Peyer's patch (tissue), 4 donors: ENCODE measurements at regions not wholly inside any gene's neighbourhood (a gene's known extent, or its start where the extent isn't known, plus 50 kb on each side); places are given as distances from the start of the nearest gene placed in this dataset.

Experiments
- CTCF ChIP-seq, 6 experiments: fragments of 450-650 bp in 4 of 6; fragments of 200-600 bp in 2 of 6; sonication (generic) in 1 of 6; IDR thresholded peaks; one replicate each; pipeline ENCODE4 v1.5.1; 2017 to 2019; ENCODE audit warnings: antibody characterized with exemption in 6 of 6, mild to moderate bottlenecking in 3 of 6, moderate library complexity in 1 of 6
- POLR2A ChIP-seq, 2 donors: fragments of 450-650 bp; IDR thresholded peaks; one replicate each; pipeline ENCODE4 v1.5.1; 2017; ENCODE audit warnings: antibody characterized with exemption in 2 of 2, mild to moderate bottlenecking in 2 of 2, moderate library complexity in 2 of 2

DNA sequence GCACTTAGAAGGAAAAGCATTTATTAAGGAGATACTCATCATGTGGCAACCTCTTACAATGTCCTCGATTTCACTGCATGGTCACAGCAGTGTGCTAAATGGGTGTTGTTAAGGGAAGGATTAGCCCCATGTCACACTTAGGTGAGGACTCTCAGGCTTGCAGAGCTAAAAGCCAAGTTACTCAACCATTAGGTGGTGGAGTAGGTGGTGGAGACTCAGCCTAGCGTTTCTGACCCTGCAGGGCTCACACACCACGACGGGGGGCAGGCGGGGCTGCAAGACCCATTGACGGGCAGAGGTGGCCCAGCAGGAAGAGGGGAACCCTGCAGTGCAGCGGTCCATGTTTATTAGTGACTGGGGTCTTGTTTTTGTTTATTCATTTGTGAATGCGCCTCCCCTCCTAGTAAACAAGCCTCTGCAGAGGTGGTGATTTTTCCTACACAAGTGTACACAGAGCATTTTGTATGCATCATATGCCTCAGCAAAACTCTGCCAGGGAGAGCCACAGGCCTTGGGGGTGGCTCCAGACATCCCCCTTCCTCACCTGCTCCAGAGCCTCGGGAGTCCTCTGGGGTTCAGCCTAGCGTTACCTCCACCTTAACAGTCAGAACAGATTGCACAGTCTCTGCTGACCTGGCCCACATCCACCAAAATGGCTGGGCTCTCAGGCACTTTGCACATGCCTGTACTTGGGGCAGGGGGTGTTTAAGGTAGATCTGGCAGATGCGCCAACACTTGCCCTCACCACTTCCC, 216.7 kb downstream of the C16orf95 start:
- no peak for TF ChIP-seq CTCF (IDR thresholded peaks at IDR 0.05)
- TF ChIP-seq POLR2A (IDR thresholded peaks at IDR 0.05) = no peak
